ENCODE measurements at regions not wholly inside any gene's neighbourhood (a gene's known extent, or its start where the extent isn't known, plus 50 kb on each side); places are given as distances from the start of the nearest gene placed in this dataset.
"Not testable (repeated sequence)": the region's sequence is repeated elsewhere in the genome, so short reads cannot be mapped to it uniquely, and the experiment has no call there.

- no peak for DNase-seq
- Mint-ChIP-seq H3K4me1 (no peaks in the 10 kb centered on the region), H3K9me3 (peaks cover 4 to 7% of the 10 kb centered on the region in 2 donors), H3K4me3 (no peak overlapping the region), H3K27me3 (no peaks in the 10 kb centered on the region), H3K27ac (no peak overlapping the region), H3K36me3 (no peaks in the 10 kb centered on the region)
- ATAC-seq (replicated peaks), result no peak
These were observed 289.7 kb upstream of the VSTM2A start for GRCh38 chr7:54252256-54253035.

GRCh38 chr7:54253036-54253373, 289.2 kb upstream of the VSTM2A start:
- H3K4me1 Mint-ChIP-seq, result no peaks in the 10 kb centered on the region

GRCh38 chr7:54255242-54255641, 286.9 kb upstream of the VSTM2A start:
- Mint-ChIP-seq H3K9me3 (peaks cover 4 to 7% of the 10 kb centered on the region in 2 donors), H3K27me3 (no peaks in the 10 kb centered on the region), H3K27ac (no peak overlapping the region), H3K36me3 (no peaks in the 10 kb centered on the region), H3K4me3 (no peak overlapping the region), H3K4me1 (no peaks in the 10 kb centered on the region)
- ATAC-seq (replicated peaks), result no peak
- no peak for DNase-seq

More at GRCh38 chr7:54253036-54253373, 289.2 kb upstream of the VSTM2A start:
- DNase-seq (no peak), ATAC-seq (replicated peaks) (no peak)
- Mint-ChIP-seq H3K27ac (no peak overlapping the region), H3K36me3 (no peaks in the 10 kb centered on the region), H3K4me3 (no peak overlapping the region), H3K27me3 (no peaks in the 10 kb centered on the region), H3K9me3 (peaks cover 4 to 7% of the 10 kb centered on the region in 2 donors)

- no peaks in the 10 kb centered on the region for H3K27me3 Mint-ChIP-seq
- no peaks in the 10 kb centered on the region for H3K36me3 Mint-ChIP-seq
- H3K27ac Mint-ChIP-seq, result no peak overlapping the region
- no peak overlapping the region for H3K4me3 Mint-ChIP-seq
- no peaks in the 10 kb centered on the region for H3K4me1 Mint-ChIP-seq
- ATAC-seq (replicated peaks), result no peak
- no peak for DNase-seq
- peaks cover 3 to 8% of the 10 kb centered on the region in 2 donors for H3K9me3 Mint-ChIP-seq
These were observed 283.0 kb upstream of the VSTM2A start for GRCh38 chr7:54259185-54259584.

GRCh38 chr7:54260941-54261371, 281.2 kb upstream of the VSTM2A start:
- Mint-ChIP-seq H3K4me1 (no peaks in the 10 kb centered on the region), H3K9me3 (peaks cover 3 to 12% of the 10 kb centered on the region in 2 donors), H3K27me3 (no peaks in the 10 kb centered on the region), H3K4me3 (no peak overlapping the region), H3K36me3 (no peaks in the 10 kb centered on the region), H3K27ac (no peak overlapping the region)
- ATAC-seq (replicated peaks) (no peak), DNase-seq (no peak)

- H3K36me3 Mint-ChIP-seq, result no peaks in the 10 kb centered on the region
- ATAC-seq (replicated peaks) (no peak), DNase-seq (no peak)
- H3K9me3 Mint-ChIP-seq, result peaks cover 12 to 14% of the 10 kb centered on the region in 2 donors
- no peaks in the 10 kb centered on the region for H3K27me3 Mint-ChIP-seq
- H3K27ac Mint-ChIP-seq, result no peak overlapping the region
- H3K4me3 Mint-ChIP-seq, result no peak overlapping the region
- no peaks in the 10 kb centered on the region for H3K4me1 Mint-ChIP-seq
These were observed 263.3 kb upstream of the VSTM2A start for GRCh38 chr7:54278847-54279246.

- H3K36me3 Mint-ChIP-seq, result no peaks in the 10 kb centered on the region
- H3K4me3 Mint-ChIP-seq, result no peak overlapping the region
- peaks cover 7 to 15% of the 10 kb centered on the region in 2 donors for H3K9me3 Mint-ChIP-seq
- no peaks in the 10 kb centered on the region for H3K27me3 Mint-ChIP-seq
- H3K27ac Mint-ChIP-seq, result no peak overlapping the region
- DNase-seq (no peak), ATAC-seq (replicated peaks) (no peak)
- no peaks in the 10 kb centered on the region for H3K4me1 Mint-ChIP-seq
These were observed 249.8 kb upstream of the VSTM2A start for GRCh38 chr7:54292171-54292925.

- Mint-ChIP-seq H3K9me3 (peaks cover 0 to 13% of the 10 kb centered on the region in 2 donors), H3K4me3 (no peak overlapping the region), H3K27me3 (no peaks in the 10 kb centered on the region), H3K4me1 (no peaks in the 10 kb centered on the region), H3K27ac (no peak overlapping the region), H3K36me3 (no peaks in the 10 kb centered on the region)
- DNase-seq, result no peak
- no peak for ATAC-seq (replicated peaks)
These were observed 242.7 kb upstream of the VSTM2A start for GRCh38 chr7:54299426-54299825.

GRCh38 chr7:54315955-54316354, 226.2 kb upstream of the VSTM2A start:
- not testable (repeated sequence) for H3K4me3 Mint-ChIP-seq; ATAC-seq (replicated peaks); H3K36me3 Mint-ChIP-seq; H3K27me3 Mint-ChIP-seq; DNase-seq; H3K27ac Mint-ChIP-seq; H3K4me1 Mint-ChIP-seq; H3K9me3 Mint-ChIP-seq

GRCh38 chr7:54326592-54327167, 215.5 kb upstream of the VSTM2A start:
- ATAC-seq (replicated peaks) (no peak), DNase-seq (no peak)
- H3K27ac Mint-ChIP-seq, result no peak overlapping the region
- H3K4me3 Mint-ChIP-seq, result no peak overlapping the region
- H3K36me3 Mint-ChIP-seq, result no peaks in the 10 kb centered on the region
- no peaks in the 10 kb centered on the region for H3K27me3 Mint-ChIP-seq
- peaks cover 0 to 3% of the 10 kb centered on the region in 2 donors for H3K9me3 Mint-ChIP-seq
- no peaks in the 10 kb centered on the region for H3K4me1 Mint-ChIP-seq

GRCh38 chr7:54330216-54330800, 211.9 kb upstream of the VSTM2A start:
- Mint-ChIP-seq H3K4me3 (no peak overlapping the region), H3K36me3 (no peaks in the 10 kb centered on the region), H3K27me3 (no peaks in the 10 kb centered on the region), H3K4me1 (no peaks in the 10 kb centered on the region), H3K27ac (no peak overlapping the region), H3K9me3 (peaks cover 4 to 5% of the 10 kb centered on the region in 2 donors)
- no peak for ATAC-seq (replicated peaks)
- DNase-seq, result no peak

GRCh38 chr7:54331311-54331710, 210.9 kb upstream of the VSTM2A start:
- DNase-seq (no peak), ATAC-seq (replicated peaks) (no peak)
- Mint-ChIP-seq H3K27me3 (no peaks in the 10 kb centered on the region), H3K4me1 (no peaks in the 10 kb centered on the region), H3K4me3 (no peak overlapping the region), H3K27ac (no peak overlapping the region), H3K36me3 (no peaks in the 10 kb centered on the region), H3K9me3 (peaks cover 4 to 5% of the 10 kb centered on the region in 2 donors)

- no peak overlapping the region for H3K27ac Mint-ChIP-seq
- DNase-seq (no peak), ATAC-seq (replicated peaks) (no peak)
- no peaks in the 10 kb centered on the region for H3K4me1 Mint-ChIP-seq
- H3K9me3 Mint-ChIP-seq, result peaks cover 4 to 5% of the 10 kb centered on the region in 2 donors
- H3K27me3 Mint-ChIP-seq, result no peaks in the 10 kb centered on the region
- no peak overlapping the region for H3K4me3 Mint-ChIP-seq
- H3K36me3 Mint-ChIP-seq, result no peaks in the 10 kb centered on the region
These were observed 209.9 kb upstream of the VSTM2A start for GRCh38 chr7:54332301-54332700.

- H3K9me3 Mint-ChIP-seq, result peaks cover 4 to 5% of the 10 kb centered on the region in 2 donors
- no peak for ATAC-seq (replicated peaks)
- no peaks in the 10 kb centered on the region for H3K4me1 Mint-ChIP-seq
- no peak overlapping the region for H3K4me3 Mint-ChIP-seq
- H3K27ac Mint-ChIP-seq, result no peak overlapping the region
- no peaks in the 10 kb centered on the region for H3K36me3 Mint-ChIP-seq
- DNase-seq, result no peak
- H3K27me3 Mint-ChIP-seq, result no peaks in the 10 kb centered on the region
These were observed 208.2 kb upstream of the VSTM2A start for GRCh38 chr7:54333952-54334351.

Data from stimulated activated naive B cell treated with anti-CD40 and anti-IgM and Interleukin-4, amounts not matched to agents 10 μg/mL and 1 μg/mL and 100 μg/mL, for 72 hours (primary cell).